LoVo (cell line): ENCODE measurements at regions not wholly inside any gene's neighbourhood (a gene's known extent, or its start where the extent isn't known, plus 50 kb on each side); places are given as distances from the start of the nearest gene placed in this dataset.
"Not testable (repeated sequence)": the region's sequence is repeated elsewhere in the genome, so short reads cannot be mapped to it uniquely, and the experiment has no call there.

Experiments
- DNase-seq: peaks from one replicate; pipeline ENCODE4 v3.0.0-alpha.2; 2016; ENCODE audit warnings: low spot score

- no peak for DNase-seq
These were observed 322.2 kb downstream of the FGFR2 start for GRCh38 chr10:121276046-121276445.

DNA sequence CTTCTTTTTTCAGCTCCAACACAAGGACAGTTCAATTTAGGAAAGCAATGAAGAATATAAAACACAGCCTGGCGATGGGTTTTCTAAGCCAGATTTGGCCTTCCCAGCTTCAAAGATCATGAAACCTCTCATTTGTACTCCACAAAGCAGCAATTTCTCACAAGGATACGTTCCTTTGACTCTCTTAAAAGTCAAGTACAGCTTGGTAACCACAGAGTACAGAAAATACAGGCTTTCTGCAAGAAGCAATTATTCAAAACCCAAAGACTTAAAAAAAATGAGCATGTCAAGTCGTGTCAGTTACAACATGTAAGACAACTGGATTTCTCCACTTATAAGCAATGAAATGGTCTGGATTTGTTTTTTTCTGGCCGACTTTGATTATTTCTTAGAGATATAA lies 321.4 kb downstream of the FGFR2 start:
- no peak for DNase-seq

GRCh38 chr10:121278386-121278785 lies 319.9 kb downstream of the FGFR2 start:
- not testable (repeated sequence) for DNase-seq

DNA sequence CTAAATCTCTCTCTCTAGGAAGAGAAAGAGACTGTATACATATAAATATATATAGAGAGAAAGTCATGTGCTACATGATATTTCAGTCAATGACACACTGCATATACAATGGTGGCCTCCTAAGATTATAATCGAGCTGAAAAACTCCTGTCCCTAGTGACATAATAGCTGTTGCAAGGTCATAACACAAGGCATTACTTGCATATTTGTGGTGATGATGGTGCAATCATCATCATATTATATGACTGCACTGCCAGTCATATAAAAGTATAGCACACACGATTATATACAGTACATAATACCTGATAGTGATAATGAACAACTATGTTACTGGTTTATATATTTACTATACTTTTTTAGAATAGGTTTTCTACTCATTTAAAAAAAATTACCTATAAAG lies 316.7 kb downstream of the FGFR2 start:
- DNase-seq = peak; percentile 9

DNA sequence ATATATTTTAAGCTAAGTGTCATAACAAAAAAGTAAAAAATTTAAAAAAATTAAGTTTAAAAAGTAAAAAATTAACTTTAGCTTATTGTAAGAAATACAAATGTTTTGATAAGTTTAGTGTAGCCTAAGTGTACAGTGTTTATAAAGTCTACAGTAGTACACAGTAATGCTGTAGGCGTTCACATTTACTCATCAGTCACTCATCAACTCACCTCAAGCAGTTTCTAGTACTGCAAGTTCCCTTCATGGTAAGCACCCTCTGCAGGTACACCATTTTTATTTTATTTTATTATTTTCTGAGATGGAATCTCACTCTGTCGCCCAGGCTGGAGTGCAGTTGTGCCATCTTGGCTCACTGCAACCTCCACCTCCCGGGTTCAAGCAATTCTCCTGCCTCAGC lies 316.0 kb downstream of the FGFR2 start:
- no peak for DNase-seq

DNA sequence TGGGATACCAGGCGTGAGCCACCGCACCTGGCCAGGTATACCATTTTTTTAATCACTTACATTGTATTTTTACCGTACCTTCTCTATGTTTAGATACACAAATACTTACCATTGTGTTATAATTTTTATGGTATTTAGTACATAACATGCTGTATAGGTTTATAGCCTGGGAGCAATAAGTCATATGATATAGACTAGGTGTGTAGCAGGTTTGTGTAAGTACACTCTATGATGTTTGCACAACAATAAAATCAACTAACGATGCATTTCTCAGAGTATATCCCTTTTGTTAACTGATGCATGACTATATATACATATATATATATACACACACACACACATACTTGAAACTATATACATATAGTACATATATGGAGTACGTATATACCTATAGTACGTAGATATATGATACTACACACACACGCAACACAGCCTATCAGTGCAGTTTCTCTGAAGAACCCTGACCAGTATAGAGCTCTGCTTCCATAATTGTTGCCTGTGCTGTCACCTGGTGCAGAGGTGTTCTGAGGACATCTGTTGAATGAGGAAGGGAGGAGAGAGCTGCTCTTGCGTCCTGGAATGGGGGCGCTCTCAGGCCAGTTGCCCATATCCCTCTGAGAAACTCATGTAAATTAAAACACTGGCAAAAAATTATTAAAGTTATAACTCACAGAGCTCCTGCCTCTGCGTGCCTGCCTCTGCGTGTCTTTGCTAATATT lies 315.3 kb downstream of the FGFR2 start:
- DNase-seq = no peak

GRCh38 chr10:121284936-121285335 lies 313.3 kb downstream of the FGFR2 start:
- no peak for DNase-seq

DNA sequence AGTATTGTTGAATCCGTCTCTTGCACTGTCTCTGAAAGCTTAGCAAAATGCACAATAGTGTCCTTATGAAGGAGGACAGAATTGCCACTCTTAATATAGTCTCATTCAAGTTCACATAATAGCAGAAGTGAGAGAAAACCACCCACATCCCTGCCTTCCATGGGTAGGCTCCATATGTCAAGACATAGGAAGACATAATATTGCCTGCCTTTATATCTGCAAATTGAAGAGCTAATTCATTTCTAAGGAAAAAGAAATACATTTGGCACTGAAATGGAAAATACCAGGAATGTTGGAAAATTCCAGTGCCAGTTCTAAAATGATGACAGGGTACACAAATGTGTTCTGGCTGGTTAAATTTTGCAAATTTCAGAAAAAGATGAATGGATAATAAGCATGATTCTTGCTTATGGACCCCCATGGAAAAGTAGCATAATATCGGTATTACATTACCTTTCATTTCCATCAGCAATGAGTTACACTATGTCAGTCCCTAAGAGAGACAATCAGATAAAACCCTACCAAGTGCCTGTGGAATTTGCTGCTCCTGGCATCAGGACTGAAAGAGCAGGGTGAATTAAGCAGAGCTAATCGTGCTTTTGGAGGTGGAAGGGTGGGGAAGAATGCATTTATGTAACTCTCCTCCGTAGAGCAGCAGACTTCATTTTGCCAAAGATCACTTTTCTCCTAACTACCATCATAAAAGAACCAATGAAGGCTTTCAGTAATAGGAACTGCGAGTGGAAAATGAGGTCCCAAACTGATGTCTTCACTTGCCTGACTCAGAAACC lies 312.6 kb downstream of the FGFR2 start:
- DNase-seq = no peak

- DNase-seq = no peak
These were observed 310.2 kb downstream of the FGFR2 start for GRCh38 chr10:121288011-121288410.

DNA sequence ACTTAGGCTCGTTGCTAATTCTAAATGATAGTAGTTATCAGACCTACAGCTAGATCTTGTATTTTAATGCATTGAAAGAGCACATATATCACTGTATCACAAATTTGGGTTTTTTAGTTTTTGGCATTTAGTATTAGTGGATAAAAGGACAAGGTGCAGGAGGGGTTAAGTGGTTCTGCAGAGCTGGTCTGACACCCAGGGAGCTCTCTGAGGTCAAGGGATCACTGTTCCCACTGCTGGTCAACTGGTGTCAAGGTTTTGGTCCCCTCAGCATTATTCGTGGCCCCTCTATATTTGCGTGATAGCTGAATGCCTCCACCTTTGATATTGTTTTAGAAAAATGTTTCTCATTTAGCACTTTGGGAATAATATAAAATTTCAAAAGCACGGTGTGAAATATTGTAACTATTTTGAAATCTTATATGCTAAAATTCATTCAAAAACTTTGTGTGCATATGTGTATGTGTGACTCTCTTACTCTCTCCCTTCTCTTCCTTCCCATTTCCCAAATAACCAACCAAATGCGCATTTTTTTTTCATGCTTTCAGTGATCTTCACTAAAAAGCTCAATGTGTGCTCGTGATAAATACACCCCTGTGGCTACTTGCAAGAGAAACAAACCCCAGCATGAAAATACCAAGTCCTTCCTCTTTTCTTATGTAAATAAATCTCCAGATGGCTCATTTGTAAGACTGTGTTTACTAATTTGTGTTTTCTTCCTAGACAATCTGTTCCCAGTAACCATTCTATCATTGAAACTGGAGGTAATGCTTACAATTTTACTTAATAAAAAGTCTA lies 309.2 kb downstream of the FGFR2 start:
- DNase-seq = no peak

- DNase-seq = no peak
These were observed 308.4 kb downstream of the FGFR2 start for GRCh38 chr10:121289800-121290199.

DNA sequence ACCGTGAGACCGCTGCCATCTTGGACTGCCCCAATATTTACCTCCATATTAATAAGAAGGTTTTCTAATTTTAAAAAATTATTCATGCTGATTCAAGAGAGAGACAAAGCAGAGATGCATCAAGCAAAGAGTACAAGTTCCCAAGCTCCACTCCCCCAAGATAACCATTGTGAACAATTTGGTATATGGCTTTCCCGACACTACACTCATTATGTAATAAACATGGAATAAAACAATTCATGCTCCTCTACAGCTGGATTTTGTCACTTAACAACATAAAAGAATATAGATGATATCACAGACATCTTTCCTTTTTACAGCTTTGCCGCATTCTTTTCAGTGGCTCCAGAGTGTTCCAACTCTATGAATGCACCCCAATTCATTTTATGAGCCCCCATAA lies 307.6 kb downstream of the FGFR2 start:
- DNase-seq = no peak

GRCh38 chr10:121291376-121291775 lies 306.9 kb downstream of the FGFR2 start:
- no peak for DNase-seq

DNA sequence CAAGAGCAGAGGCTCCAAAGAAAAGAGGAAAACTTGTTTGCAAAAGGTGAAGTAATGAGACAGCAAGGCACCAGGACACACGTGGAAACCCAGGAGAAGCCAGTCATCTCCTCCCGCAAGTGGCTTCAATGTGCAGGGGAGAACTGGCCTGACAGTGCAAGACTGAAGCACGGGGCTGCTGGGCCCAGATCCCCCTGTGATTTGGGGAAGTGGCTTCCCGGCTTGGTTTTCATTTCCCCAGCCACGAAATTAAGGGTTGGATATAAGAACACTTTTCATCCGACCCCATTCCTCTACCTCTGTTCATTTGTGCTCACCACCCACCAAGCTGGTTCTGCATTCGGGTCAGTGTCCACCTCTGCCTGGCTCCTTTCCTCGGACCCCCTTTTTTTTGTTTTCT lies 306.4 kb downstream of the FGFR2 start:
- DNase-seq = no peak

GRCh38 chr10:121292321-121292720 lies 305.9 kb downstream of the FGFR2 start:
- no peak for DNase-seq

- no peak for DNase-seq
These were observed 305.1 kb downstream of the FGFR2 start for GRCh38 chr10:121293110-121293509.

DNA sequence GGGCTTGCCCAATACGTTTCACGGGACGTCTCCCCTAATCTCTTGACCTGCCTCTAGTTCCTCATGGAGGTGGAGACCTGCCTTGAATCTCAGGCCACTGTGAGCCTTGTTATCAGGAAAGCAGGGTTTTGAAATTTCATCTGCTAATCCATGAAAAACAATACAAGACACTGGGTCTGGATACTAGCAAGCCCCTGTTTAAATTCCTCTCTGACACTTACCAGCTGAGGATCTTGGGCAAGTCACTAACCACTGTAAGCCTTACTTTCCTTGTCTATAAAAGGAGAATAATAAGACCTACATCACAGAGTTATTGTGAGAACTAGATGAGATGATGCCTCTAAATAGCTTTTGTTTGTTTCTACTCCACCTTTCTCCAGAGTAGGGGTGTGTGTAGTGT lies 303.6 kb downstream of the FGFR2 start:
- no peak for DNase-seq

DNA sequence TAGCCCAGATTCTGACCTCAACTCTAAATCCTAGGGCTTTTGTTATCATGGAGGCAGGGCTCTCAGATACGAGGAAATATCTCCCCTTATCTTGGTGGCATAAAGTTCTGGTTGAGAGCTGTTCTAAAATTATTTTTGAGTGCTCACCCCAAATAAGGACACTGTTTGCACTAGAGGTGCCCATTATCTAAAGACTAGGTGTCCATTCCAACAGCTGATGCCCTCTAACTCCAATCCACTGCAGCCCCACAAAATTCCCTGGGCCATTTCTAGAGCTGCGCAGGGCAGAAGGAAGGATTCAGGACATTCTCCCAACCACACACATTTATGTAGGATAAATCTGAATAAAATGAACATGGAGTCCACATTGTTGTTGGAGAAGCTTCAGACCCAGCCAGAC lies 301.9 kb downstream of the FGFR2 start:
- no peak for DNase-seq

GRCh38 chr10:121296881-121297585 lies 301.2 kb downstream of the FGFR2 start:
- DNase-seq = no peak

GRCh38 chr10:121300723-121301122 lies 297.5 kb downstream of the FGFR2 start:
- no peak for DNase-seq

GRCh38 chr10:121302541-121303180 lies 295.6 kb downstream of the FGFR2 start:
- no peak for DNase-seq
